ENCODE measurements at regions not wholly inside any gene's neighbourhood (a gene's known extent, or its start where the extent isn't known, plus 50 kb on each side); places are given as distances from the start of the nearest gene placed in this dataset.
"Not testable (repeated sequence)": the region's sequence is repeated elsewhere in the genome, so short reads cannot be mapped to it uniquely, and the experiment has no call there.

- DNase-seq (ENCODE audit: low spot score), result no peak
Measured at GRCh38 chr6:7016226-7016625, 91.5 kb upstream of the RREB1 start.

- DNase-seq (ENCODE audit: low spot score), result no peak
Measured at GRCh38 chr6:7021301-7021700, 86.5 kb upstream of the RREB1 start.

GRCh38 chr6:7025861-7026260 lies 81.9 kb upstream of the RREB1 start:
- no peak for DNase-seq (ENCODE audit: low spot score)

GRCh38 chr6:7028963-7029362 lies 78.8 kb upstream of the RREB1 start:
- not testable (repeated sequence) for DNase-seq (ENCODE audit: low spot score)

GRCh38 chr6:7030968-7031367 lies 76.8 kb upstream of the RREB1 start:
- not testable (repeated sequence) for DNase-seq (ENCODE audit: low spot score)

GRCh38 chr6:7033202-7033601 lies 74.6 kb upstream of the RREB1 start:
- DNase-seq (ENCODE audit: low spot score), result no peak

GRCh38 chr6:7034055-7034454 lies 73.7 kb upstream of the RREB1 start:
- no peak for DNase-seq (ENCODE audit: low spot score)

- no peak for DNase-seq (ENCODE audit: low spot score)
Measured at GRCh38 chr6:7035837-7036249, 71.9 kb upstream of the RREB1 start.

GRCh38 chr6:7041511-7042026 lies 66.2 kb upstream of the RREB1 start:
- DNase-seq (ENCODE audit: low spot score), result no peak

- no peak for DNase-seq (ENCODE audit: low spot score)
Measured at GRCh38 chr6:7042056-7042653, 65.6 kb upstream of the RREB1 start.

- no peak for DNase-seq (ENCODE audit: low spot score)
Measured at GRCh38 chr6:7042654-7043545, 64.9 kb upstream of the RREB1 start.

- no peak for DNase-seq (ENCODE audit: low spot score)
Measured at GRCh38 chr6:7045331-7045730, 62.4 kb upstream of the RREB1 start.

GRCh38 chr6:7045746-7046145 lies 62.0 kb upstream of the RREB1 start:
- no peak for DNase-seq (ENCODE audit: low spot score)

- DNase-seq (ENCODE audit: low spot score), result no peak
Measured at GRCh38 chr6:7047128-7047527, 60.6 kb upstream of the RREB1 start.

GRCh38 chr6:7047966-7048365 lies 59.8 kb upstream of the RREB1 start:
- no peak for DNase-seq (ENCODE audit: low spot score)

GRCh38 chr6:7048894-7049293 lies 58.9 kb upstream of the RREB1 start:
- DNase-seq (ENCODE audit: low spot score), result no peak

- no peak for DNase-seq (ENCODE audit: low spot score)
Measured at GRCh38 chr6:7050004-7050403, 57.8 kb upstream of the RREB1 start.

GRCh38 chr6:7050872-7051779 lies 56.6 kb upstream of the RREB1 start:
- peak; percentile 16 for DNase-seq (ENCODE audit: low spot score)

GRCh38 chr6:7051780-7052442 lies 55.9 kb upstream of the RREB1 start:
- peak; percentile 28 for DNase-seq (ENCODE audit: low spot score)

- DNase-seq (ENCODE audit: low spot score), result no peak
Measured at GRCh38 chr6:7052443-7053011, 55.2 kb upstream of the RREB1 start.

GRCh38 chr6:7053125-7053774 lies 54.5 kb upstream of the RREB1 start:
- no peak for DNase-seq (ENCODE audit: low spot score)

All from CD4-positive, alpha-beta T cell treated with Interleukin-15 for 4 hours (primary cell).